Peyer's patch (tissue), 4 donors: ENCODE measurements at regions not wholly inside any gene's neighbourhood (a gene's known extent, or its start where the extent isn't known, plus 50 kb on each side); places are given as distances from the start of the nearest gene placed in this dataset.

ENCODE experiments used
- DNase-seq, 3 donors: peaks; one replicate each; pipeline ENCODE4 v3.0.0-alpha.2; 2017 to 2019
- H3K27ac ChIP-seq, 4 donors: fragments of 200-600 bp; sonication (generic); one replicate each; pipeline ENCODE4 v1.5.1; 2016 to 2019
- H3K27me3 ChIP-seq, 2 donors: fragments of 200-600 bp; sonication (generic); one replicate each; pipeline ENCODE4 v1.5.1; 2019
- H3K36me3 ChIP-seq, 3 donors: fragments of 200-600 bp; sonication (generic); one replicate each; pipeline ENCODE4 v1.5.1; 2016 to 2019
- H3K4me1 ChIP-seq, 4 donors: fragments of 200-600 bp; sonication (generic); one replicate each; pipeline ENCODE4 v1.5.1; 2016 to 2019
- H3K4me3 ChIP-seq, 4 donors: fragments of 200-600 bp; sonication (generic); 1 replicate in 3 of 4; 2 replicates in 1 of 4; pipeline ENCODE4 v1.5.1; 2016 to 2019; ENCODE audit warnings: mild to moderate bottlenecking in 1 of 4
- H3K9me3 ChIP-seq, 4 donors: fragments of 200-600 bp; sonication (generic); one replicate each; pipeline ENCODE4 v1.5.1; 2016 to 2019; ENCODE audit warnings: mild to moderate bottlenecking in 1 of 4
- CTCF ChIP-seq, 6 experiments: fragments of 450-650 bp in 4 of 6; fragments of 200-600 bp in 2 of 6; sonication (generic) in 1 of 6; IDR thresholded peaks; one replicate each; pipeline ENCODE4 v1.5.1; 2017 to 2019; ENCODE audit warnings: antibody characterized with exemption in 6 of 6, mild to moderate bottlenecking in 3 of 6, moderate library complexity in 1 of 6
- POLR2A ChIP-seq, 2 donors: fragments of 450-650 bp; IDR thresholded peaks; one replicate each; pipeline ENCODE4 v1.5.1; 2017; ENCODE audit warnings: antibody characterized with exemption in 2 of 2, mild to moderate bottlenecking in 2 of 2, moderate library complexity in 2 of 2

GRCh38 chr10:90302758-90303481 is 554.9 kb downstream of the HTR7 start:
- H3K4me3 ChIP-seq: no peak overlapping the region
- DNase-seq: no peak
- no peak overlapping the region for H3K27ac ChIP-seq
- no peaks in the 10 kb centered on the region for H3K9me3 ChIP-seq
- H3K4me1 ChIP-seq: no peaks in the 10 kb centered on the region
- no peaks in the 10 kb centered on the region for H3K36me3 ChIP-seq
- TF ChIP-seq CTCF (IDR thresholded peaks at IDR 0.05): no peak
- TF ChIP-seq POLR2A (IDR thresholded peaks at IDR 0.05): no peak
- H3K27me3 ChIP-seq: no peaks in the 10 kb centered on the region

DNA sequence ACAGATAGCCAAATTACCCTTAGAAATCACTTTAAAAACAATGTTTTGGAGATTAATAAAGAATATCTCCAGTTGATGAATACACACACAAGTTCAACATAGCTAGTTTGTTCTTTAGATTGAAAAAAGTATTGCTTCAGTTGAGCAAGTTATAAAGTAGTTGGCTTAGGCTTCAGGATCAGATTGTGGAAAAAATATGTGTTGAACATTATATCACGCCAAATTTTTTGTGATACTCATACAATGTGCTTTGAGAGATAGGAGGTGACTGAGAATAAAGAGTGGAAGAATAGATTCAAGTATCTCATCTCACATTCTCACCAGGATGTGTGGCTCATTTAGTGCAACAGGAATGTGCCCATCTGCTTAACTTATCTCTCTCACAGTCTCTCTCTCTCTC is 553.3 kb downstream of the HTR7 start:
- H3K27me3 ChIP-seq: no peaks in the 10 kb centered on the region
- no peaks in the 10 kb centered on the region for H3K4me1 ChIP-seq
- no peaks in the 10 kb centered on the region for H3K36me3 ChIP-seq
- H3K9me3 ChIP-seq: no peaks in the 10 kb centered on the region
- no peak for DNase-seq
- no peak overlapping the region for H3K4me3 ChIP-seq
- no peak overlapping the region for H3K27ac ChIP-seq
- TF ChIP-seq CTCF (IDR thresholded peaks at IDR 0.05) (no peak), POLR2A (IDR thresholded peaks at IDR 0.05) (no peak)

DNA sequence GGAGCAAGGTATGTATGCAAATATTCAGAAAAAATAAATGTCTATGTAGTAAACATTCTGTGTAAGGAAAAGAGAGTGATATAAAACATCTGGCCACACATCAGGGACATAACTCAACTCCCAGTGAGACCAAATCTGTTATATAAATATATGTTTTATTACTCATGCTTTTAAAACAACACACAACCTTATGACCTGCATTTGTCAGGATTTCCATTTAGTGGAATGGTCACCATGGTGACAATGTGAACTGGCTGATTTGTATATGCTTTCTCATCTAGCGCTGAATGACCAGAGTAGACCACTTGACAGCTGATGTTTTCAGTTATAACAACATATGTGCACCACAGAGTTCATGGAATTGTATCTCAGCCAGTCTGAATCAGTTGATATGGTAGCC is 551.7 kb downstream of the HTR7 start:
- H3K4me3 ChIP-seq: no peak overlapping the region
- no peak overlapping the region for H3K27ac ChIP-seq
- DNase-seq: no peak
- no peaks in the 10 kb centered on the region for H3K27me3 ChIP-seq
- no peaks in the 10 kb centered on the region for H3K36me3 ChIP-seq
- H3K9me3 ChIP-seq: no peaks in the 10 kb centered on the region
- TF ChIP-seq POLR2A (IDR thresholded peaks at IDR 0.05) (no peak), CTCF (IDR thresholded peaks at IDR 0.05) (no peak)
- H3K4me1 ChIP-seq: no peaks in the 10 kb centered on the region

GRCh38 chr10:90308223-90308622 is 549.6 kb downstream of the HTR7 start:
- no peak overlapping the region for H3K27ac ChIP-seq
- H3K36me3 ChIP-seq: no peaks in the 10 kb centered on the region
- no peak for DNase-seq
- no peaks in the 10 kb centered on the region for H3K27me3 ChIP-seq
- no peak for TF ChIP-seq POLR2A (IDR thresholded peaks at IDR 0.05)
- H3K4me1 ChIP-seq: no peaks in the 10 kb centered on the region
- H3K4me3 ChIP-seq: no peak overlapping the region
- H3K9me3 ChIP-seq: no peaks in the 10 kb centered on the region

- H3K4me3 ChIP-seq: no peak overlapping the region
- H3K4me1 ChIP-seq: no peaks in the 10 kb centered on the region
- no peak for DNase-seq
- H3K36me3 ChIP-seq: no peaks in the 10 kb centered on the region
- H3K27ac ChIP-seq: no peak overlapping the region
- H3K9me3 ChIP-seq: no peaks in the 10 kb centered on the region
- no peaks in the 10 kb centered on the region for H3K27me3 ChIP-seq
- no peak for TF ChIP-seq POLR2A (IDR thresholded peaks at IDR 0.05)
- no peak for TF ChIP-seq CTCF (IDR thresholded peaks at IDR 0.05)
Measured at GRCh38 chr10:90313576-90314325, 544.1 kb downstream of the HTR7 start.

DNA sequence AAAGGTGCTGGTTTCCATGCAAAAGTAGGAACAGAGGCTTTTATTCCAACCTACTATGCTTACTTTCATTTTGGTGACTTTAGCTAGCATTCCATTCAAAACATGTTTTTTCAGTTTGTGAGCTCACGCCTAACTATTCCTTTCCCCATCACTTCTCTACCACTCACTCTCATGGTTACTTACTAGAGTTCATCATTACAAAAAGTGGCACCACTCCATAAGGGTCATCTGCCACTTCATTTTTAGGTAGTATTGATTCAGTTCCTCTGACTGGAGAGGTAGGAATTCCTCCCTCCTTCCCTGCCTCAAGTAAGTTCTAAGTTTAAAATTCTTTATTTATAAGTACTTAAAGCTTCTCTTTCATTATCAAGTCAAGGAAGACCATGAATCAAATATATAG is 543.1 kb downstream of the HTR7 start:
- no peaks in the 10 kb centered on the region for H3K4me1 ChIP-seq
- no peaks in the 10 kb centered on the region for H3K27me3 ChIP-seq
- TF ChIP-seq POLR2A (IDR thresholded peaks at IDR 0.05) (no peak), CTCF (IDR thresholded peaks at IDR 0.05) (no peak)
- no peaks in the 10 kb centered on the region for H3K9me3 ChIP-seq
- no peak overlapping the region for H3K4me3 ChIP-seq
- no peak overlapping the region for H3K27ac ChIP-seq
- DNase-seq: no peak
- H3K36me3 ChIP-seq: no peaks in the 10 kb centered on the region
